H54 (cell line): ENCODE measurements at regions not wholly inside any gene's neighbourhood (a gene's known extent, or its start where the extent isn't known, plus 50 kb on each side); places are given as distances from the start of the nearest gene placed in this dataset.

Experiments
- DNase-seq: peaks from one replicate; pipeline ENCODE4 v3.0.0; 2011; ENCODE audit warnings: low spot score, mixed read lengths; ENCODE audit not compliant: insufficient read length
- FAIRE-seq: peaks from 3 replicates; lab custom pipeline; 2011; peaks lifted over from hg19 to GRCh38; lab: Jason Lieb, UNC
- POLR2A ChIP-seq: IDR thresholded peaks from 2 replicates; pipeline ENCODE4 v1.6.1; 2011; ENCODE audit warnings: low read depth, mild to moderate bottlenecking, low read length

DNA sequence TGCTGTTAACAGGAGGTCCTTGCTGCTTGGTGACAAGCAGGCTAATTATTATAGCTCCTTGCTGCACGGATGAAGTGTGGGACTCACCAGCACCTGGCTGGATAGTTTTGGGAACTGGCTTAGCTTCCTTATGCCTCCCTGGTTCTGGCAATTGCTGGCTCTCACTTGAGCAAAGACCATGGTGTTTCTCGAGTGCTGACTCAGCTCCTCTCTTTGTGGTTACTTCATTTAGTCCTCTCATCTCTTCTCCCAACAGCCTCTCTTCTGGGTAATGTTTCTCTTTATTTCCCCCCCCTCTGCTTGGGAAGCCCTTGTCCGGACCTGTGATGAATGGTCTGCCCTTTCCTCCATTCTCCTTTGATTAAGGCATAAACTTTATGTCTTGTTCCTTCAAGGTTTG, 100.4 kb downstream of the CBLL2 start:
- DNase-seq (no peak), FAIRE-seq (no peak)
- TF ChIP-seq POLR2A: no peak

DNA sequence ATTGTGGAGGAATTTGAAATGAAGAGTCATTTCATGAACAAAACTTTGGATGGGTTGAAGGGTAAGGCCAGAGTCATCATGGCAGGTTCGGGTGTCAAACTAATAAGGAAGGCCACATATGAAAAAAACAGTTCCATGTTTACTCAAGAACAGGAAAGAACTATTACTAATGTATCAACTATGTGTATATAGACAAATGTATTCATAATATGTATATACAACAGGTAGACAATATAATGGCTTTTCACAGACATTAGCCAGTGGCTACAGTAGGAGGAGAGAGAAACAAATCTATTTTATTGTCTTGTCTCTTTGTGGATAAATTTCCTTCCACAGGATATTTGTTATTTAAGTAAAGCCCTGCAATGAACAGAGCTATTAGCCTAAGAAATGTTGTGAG, 101.1 kb downstream of the CBLL2 start:
- no peak for DNase-seq
- no peak for FAIRE-seq
- no peak for TF ChIP-seq POLR2A

DNA sequence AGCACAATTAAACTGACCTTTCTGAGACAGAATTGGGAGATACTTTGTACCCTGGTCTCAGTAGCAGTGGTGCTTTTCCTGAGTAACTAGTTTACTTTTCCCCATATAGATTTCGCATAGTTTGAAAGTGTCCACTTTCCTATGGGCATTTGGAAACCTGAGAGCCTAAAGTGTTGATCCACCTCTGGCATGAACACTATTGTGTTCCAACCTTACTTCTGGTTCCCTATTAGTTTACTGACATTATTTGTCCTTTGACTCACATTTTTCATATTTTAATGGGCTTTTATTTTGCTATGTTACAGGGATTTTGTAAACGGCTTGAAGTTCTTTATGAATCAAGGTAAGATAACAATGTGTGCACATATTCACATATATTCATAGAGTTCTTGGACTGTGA, 103.7 kb downstream of the CBLL2 start:
- FAIRE-seq: no peak
- TF ChIP-seq POLR2A: no peak

DNA sequence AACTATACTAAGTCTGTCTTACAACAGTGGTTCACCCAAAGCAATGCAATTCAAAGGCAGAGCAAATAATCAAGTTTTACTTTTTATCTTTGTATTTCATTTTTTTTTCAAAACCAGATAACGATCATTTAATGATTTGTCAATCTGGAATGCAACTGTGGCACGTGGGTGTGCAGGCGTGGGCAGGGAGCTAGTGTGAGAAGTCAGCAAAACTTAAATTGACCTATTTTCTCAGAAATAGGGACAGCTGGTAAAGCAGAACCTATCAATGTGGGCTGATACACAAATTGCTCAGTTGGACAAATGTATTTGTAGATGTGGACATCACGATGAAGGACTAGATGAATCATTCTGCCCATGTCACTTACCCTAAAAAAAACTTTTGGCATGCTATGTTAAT, 105.6 kb downstream of the CBLL2 start:
- FAIRE-seq (no peak), DNase-seq (no peak)
- TF ChIP-seq POLR2A: no peak

More for the DNA sequence above, 103.7 kb downstream of the CBLL2 start:
- no peak for DNase-seq

DNA sequence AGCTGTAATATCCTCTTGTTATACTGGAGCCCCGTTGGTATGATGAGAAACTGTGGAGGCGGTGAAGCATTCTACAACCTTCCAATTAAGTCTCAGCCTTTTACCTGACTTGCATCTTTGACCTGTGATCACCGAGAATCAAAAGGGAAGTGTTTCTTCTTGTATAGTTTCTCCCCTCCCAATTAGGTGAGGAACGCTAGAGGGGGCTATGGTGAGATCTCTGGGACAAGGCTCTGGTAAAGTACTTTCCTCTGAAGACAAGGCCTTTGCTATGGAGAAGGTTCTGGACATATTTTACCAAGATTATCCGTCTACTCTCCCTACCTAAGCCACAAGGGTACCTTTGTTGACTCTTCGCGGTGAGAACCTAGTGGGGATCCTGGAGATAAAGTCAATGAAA, 111.3 kb downstream of the CBLL2 start:
- no peak for TF ChIP-seq POLR2A

DNA sequence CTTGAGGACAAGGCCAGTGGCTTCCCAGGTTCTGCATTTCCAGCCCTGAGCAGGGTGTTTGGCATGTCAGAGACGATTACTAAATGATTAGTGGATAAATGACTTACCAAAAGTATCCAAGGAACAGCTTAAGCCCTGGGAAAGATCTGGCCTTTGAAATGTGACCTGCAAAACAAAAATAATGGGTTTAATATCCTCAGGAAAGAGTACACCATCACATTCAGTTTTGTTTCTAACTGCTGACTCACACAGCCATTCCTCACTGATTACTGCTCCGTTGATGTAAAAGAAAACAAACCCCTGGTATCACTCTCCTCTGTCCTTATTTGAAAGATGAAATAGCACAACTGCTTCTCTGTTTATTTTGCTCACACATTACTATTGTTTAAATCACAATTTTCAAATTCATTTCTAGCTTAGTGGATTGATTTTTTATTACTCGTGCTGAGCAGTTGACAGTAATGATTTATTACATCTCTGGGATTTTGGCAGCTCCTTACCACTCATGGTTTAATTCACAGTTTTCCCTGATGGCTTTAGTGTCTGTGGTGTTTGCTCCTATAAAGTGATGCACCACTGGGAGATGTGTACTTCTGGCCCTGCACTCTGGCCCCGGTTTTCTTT, 117.0 kb downstream of the CBLL2 start:
- FAIRE-seq: no peak
- TF ChIP-seq POLR2A: no peak
- DNase-seq: no peak

More for the DNA sequence above, 111.3 kb downstream of the CBLL2 start:
- no peak for DNase-seq
- FAIRE-seq: no peak

DNA sequence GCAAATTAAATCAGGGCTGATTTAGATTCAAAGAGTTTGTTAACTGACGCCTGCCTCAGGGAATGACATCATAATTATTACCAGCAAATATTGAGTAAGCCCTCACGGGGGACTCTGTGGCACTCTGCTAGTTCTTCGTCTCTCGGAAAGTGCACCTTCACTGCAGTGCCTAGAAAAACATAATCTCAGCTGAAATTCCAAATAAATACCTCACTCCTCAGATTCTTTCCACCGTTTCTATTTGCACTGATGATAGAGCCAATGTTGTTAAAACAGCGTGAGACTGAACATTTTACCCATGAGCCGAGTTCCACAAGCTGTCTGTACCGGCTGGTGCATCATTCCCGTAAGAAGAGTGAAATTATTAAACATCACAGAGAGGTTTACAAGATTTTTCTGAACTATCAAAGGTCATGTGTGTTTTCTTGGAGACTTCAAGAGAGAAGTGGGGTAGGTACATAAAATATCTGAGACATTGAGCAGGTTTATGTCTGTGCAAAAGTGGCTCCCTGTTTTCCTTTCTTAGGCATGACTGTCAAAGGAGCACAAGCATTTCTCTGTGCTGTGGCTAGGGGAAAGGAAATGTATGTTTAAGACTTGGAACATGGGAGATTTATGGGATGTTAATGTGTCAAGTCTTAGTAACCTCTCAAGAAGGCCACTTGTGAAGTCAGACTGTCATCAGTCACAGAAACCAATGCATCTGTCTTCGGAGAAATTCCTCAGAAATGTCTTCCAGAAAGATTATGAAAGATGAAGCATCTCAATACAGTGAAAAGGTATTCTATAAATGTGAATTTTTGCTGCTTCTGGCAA, 119.6 kb downstream of the CBLL2 start:
- FAIRE-seq (no peak), DNase-seq (no peak)
- TF ChIP-seq POLR2A: no peak

DNA sequence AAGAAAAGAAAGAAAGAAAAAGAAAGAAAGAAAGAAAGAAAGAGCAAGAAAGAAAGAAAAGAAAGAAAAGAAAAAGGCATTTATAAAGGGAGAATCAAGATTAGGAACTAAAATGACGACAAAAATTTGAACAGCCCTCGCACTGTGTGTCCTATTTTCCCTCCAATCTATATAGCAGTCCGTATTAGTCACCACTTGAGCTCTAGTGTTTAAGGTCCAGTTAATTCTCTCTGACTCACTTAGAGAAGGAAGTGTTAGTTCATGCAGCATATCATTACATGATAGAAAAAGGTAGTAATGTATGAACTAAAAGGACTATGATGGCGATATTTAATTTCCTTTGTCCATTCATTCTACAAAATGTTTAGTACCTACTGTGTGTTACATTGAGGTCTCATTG, 122.7 kb downstream of the CBLL2 start:
- no peak for TF ChIP-seq POLR2A
- DNase-seq: no peak
- no peak for FAIRE-seq

DNA sequence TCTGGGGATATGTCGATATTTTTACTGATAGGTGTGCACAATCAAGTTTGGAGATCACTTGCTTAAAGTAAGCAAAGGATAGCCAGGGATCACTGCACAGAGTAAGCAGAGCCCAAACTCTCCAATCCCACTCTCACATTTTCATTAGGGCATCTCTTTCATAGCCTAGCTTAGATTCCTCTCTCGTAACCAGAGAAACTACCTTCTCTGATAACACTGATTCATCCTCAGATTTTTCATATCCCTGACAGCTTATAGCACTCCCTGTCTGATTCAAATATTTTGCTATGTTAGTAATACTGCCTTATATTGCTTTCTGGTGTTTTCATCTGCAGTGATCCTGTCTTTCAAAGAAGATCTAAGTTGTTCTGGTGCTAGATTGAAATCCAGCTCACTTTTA, 123.7 kb downstream of the CBLL2 start:
- FAIRE-seq: no peak
- DNase-seq: no peak
- TF ChIP-seq POLR2A: no peak

DNA sequence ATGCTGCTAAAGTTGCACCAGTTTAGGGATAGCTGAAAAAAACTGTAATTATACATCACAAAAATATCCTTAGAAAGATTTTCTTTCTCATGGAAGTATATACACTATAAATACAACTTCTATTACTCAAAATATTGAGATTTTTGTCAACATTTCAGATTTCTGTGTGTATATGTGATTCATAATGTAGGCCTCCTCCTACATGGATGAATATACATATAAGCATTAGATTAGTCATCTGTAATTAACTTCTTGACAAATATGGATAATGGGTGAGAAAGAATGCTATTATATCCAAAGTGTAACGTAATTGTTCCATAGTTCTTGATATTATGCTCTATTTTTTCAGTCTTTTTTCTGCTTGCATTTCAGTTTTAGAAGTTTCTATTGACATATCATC, 124.9 kb downstream of the CBLL2 start:
- FAIRE-seq: no peak
- DNase-seq: no peak
- TF ChIP-seq POLR2A: no peak

DNA sequence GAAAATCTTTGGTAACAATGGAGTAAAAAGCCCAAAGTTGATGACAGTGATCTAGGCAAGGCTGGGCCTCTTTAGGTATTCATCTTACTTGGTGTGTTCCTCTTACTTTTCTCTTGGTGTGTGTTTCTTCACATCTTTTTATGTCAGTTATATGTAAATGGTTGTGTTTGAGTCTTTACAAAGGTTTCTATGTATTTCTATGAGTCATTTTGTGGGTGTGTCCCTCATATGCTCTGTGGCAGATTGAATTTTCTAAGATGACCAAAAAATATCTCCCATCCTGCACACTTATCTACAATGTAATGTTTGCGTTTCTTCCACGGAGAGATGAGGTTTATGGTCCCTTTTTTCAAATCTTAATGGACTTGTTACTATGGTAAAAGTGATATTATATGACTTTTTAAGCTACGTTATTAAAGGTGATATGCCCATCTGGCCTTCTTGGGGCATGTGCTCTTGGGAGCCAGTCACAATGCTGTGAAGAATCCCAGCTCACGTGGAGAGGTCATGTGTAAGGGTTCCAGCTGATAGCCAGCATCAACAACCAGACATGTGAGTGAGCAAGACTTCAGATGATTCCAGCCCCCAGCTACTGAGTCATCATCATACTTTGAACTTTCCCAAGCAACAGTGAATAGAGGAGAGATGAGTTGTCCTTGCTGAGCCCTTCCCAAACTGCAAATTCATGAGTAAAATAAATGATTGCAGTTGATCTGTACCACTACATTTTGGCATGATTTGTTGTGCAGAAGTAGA, 126.9 kb downstream of the CBLL2 start:
- DNase-seq (no peak), FAIRE-seq (no peak)
- TF ChIP-seq POLR2A: no peak

DNA sequence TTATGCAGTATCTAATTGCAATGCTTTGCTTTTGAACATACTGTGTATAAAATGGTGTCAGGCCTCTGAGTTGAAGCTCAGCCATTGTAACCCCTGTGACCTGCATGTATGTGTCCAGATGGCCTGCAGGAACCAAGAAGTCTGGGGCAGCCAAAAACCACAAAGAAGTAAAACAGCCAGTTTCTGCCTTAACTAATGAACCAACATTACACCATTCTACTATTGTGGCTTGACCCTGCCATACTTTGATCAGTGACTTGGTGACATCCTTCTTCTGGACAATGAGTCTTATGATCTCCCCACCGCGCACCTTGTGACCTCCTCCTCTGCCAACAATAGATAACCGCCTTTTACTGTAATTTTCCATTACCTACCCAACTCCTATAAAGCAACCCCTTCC, 131.6 kb downstream of the CBLL2 start:
- DNase-seq: no peak
- no peak for TF ChIP-seq POLR2A
- FAIRE-seq: no peak

DNA sequence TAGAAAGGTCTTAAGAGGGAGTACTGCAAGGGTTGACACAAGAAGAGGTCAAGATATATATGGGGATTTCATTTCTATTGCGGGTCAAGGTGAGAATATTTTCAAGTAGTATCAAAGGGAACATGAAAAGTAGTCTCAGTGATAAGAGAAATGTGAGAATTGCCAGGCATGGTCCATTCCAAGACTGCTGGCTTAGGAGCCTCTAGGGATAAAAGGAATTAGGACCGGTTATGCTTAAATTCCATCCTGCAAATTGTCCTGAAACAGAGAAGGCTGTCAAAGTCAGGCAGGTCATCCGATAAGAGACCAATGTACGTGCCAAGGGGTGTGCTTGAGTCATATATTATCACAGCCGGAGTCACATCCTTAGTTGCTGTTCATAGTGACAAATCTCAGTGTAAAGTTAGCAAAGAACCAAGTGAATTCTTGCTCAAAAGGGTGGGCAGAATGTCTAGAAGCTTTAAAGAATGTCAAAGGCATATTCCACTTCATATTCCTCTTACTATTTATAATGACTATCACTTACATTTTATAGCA, 133.6 kb downstream of the CBLL2 start:
- DNase-seq: no peak
- FAIRE-seq: no peak
- no peak for TF ChIP-seq POLR2A

DNA sequence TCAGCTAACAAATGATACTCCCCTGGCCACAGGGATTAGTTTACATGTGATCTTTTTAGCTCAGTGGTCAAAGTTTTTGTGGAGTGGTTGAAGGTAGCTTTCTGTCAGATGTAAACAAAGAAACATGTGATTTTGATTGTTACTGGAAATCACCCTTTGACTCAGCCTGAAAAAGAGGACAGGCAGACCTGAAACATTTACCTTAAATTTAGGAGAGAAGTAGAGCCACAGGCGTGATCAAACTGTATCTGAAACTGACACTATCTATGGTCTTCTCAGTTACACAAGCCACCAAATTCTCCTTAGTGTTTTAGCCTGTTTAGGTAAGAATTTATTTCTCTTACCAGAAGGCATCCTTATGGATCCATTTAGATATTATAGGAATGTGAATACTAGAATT, 136.7 kb downstream of the CBLL2 start:
- DNase-seq (no peak), FAIRE-seq (no peak)
- TF ChIP-seq POLR2A: no peak
